ENCODE measurements at regions not wholly inside any gene's neighbourhood (a gene's known extent, or its start where the extent isn't known, plus 50 kb on each side); places are given as distances from the start of the nearest gene placed in this dataset.

- TF ChIP-seq ATF2 (IDR thresholded peaks at IDR 0.05; ENCODE audit: low read length) = no peak
- no peak for TF ChIP-seq JUND (IDR thresholded peaks at IDR 0.05; ENCODE audit: low read length)
- no peak for TF ChIP-seq CBX8 (IDR thresholded peaks at IDR 0.05; ENCODE audit: borderline replicate concordance, low read depth, low read length)
- no peak for TF ChIP-seq SIN3A (conservative IDR thresholded peaks at IDR 0.05 in 1 of 2, IDR thresholded peaks at IDR 0.05 in 1 of 2; ENCODE audit: low read depth in 1 of 2, low read length in 2 of 2)
- TF ChIP-seq RXRA (IDR thresholded peaks at IDR 0.05; ENCODE audit: insufficient read depth, low read depth, low read length) = no peak
- no peak for TF ChIP-seq NRF1 (IDR thresholded peaks at IDR 0.05; ENCODE audit: low read depth, low read length)
- no peak for TF ChIP-seq CHD2 (IDR thresholded peaks at IDR 0.05; ENCODE audit: low read length)
Measured at GRCh38 chr5:44543511-44543910, 154.3 kb upstream of the FGF10 start (continued).

Measured in H1 (cell line).